Skeletal muscle tissue (tissue), 3 donors: ENCODE measurements at regions not wholly inside any gene's neighbourhood (a gene's known extent, or its start where the extent isn't known, plus 50 kb on each side); places are given as distances from the start of the nearest gene placed in this dataset.
A peak's percentile ranks its signal among the peaks of the same experiment; 100 is the strongest.

Experiments used
- H3K27ac ChIP-seq: one replicate; pipeline ENCODE4 v1.7.0; 2013; ENCODE audit warnings: mild to moderate bottlenecking, low read depth, low read length, inconsistent platforms
- H3K27me3 ChIP-seq, 3 donors: one replicate each; pipeline ENCODE4 v1.7.0; 2013; ENCODE audit warnings: low read length in 3 of 3; ENCODE audit not compliant: control insufficient read depth in 3 of 3, insufficient read depth in 3 of 3
- H3K36me3 ChIP-seq, 3 donors: one replicate each; pipeline ENCODE4 v1.7.0; 2013; ENCODE audit warnings: low read length in 3 of 3; ENCODE audit not compliant: control insufficient read depth in 3 of 3, insufficient read depth in 3 of 3
- H3K4me1 ChIP-seq, 3 donors: one replicate each; pipeline ENCODE4 v1.7.0; 2013; ENCODE audit warnings: low read length in 3 of 3, mild to moderate bottlenecking in 3 of 3; ENCODE audit not compliant: control insufficient read depth in 3 of 3, insufficient read depth in 3 of 3
- H3K4me3 ChIP-seq, 3 donors: one replicate each; pipeline ENCODE4 v1.7.0; 2013; ENCODE audit warnings: low read length in 3 of 3
- H3K9ac ChIP-seq, 3 donors: one replicate each; pipeline ENCODE4 v1.7.0; 2013; ENCODE audit warnings: low read length in 3 of 3, mild to moderate bottlenecking in 3 of 3, moderate library complexity in 2 of 3, low read depth in 1 of 3
- H3K9me3 ChIP-seq, 3 donors: one replicate each; pipeline ENCODE4 v1.7.0; 2013; ENCODE audit warnings: low read length in 3 of 3; ENCODE audit not compliant: control insufficient read depth in 3 of 3
- donor health status: Osteomylitis.

DNA sequence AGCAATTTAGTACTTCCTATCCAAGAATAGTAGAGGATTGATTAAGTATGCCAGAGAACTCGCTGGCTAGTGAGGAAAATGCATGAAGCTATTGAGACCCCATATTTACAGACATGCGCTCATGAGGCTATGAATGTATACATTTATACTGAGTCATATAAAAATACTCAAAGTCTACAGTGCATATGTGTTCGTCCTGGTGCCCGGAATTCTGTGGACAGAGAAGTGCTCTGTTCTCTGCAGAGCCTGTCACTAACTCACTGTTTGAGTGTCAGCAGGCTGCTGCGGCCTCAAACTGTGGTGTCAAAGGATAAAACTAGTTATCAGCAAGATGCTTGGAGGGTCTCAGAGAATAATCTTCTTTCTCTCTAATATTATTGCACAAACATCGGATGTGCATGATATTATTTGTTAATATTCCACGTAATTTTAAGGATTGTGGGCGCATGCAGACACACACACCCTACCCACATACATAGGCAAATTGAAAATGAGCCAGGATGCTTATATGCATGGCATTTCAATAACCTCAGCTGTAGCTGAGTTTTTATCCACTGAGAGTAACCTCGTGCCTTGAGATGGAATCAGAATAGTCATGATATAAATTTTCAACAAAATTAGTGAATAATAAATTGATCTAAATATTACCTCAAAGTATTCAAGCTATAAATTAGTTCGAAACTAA lies 50.0 kb upstream of the TSC22D2 start:
- H3K9ac ChIP-seq = no peak overlapping the region
- no peaks in the 10 kb centered on the region for H3K36me3 ChIP-seq
- no peaks in the 10 kb centered on the region for H3K27me3 ChIP-seq
- no peak overlapping the region for H3K27ac ChIP-seq
- H3K4me3 ChIP-seq = no peak overlapping the region
- no peaks in the 10 kb centered on the region for H3K4me1 ChIP-seq
- no peaks in the 10 kb centered on the region for H3K9me3 ChIP-seq

DNA sequence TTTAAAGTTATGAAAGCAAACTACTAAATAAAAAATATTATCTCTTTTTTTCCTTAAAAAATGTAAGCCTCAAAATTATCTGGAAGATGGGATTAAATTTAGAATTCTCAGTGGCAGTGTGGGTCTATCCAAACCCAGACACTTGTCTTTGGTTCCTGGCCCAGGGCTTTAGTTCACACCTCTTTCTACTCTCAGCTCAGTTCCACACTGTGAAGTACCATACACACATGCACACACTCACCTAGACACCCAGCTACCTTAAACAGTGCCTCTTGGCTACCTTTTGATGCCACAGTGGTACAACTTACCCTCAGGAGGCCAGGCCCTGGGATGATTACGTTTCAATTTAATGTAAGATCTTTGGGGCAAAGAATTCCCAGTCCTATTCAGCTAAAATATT lies 51.0 kb upstream of the TSC22D2 start:
- H3K27ac ChIP-seq = no peak overlapping the region
- no peak overlapping the region for H3K9ac ChIP-seq
- no peak overlapping the region for H3K4me3 ChIP-seq
- no peaks in the 10 kb centered on the region for H3K9me3 ChIP-seq
- H3K36me3 ChIP-seq = no peaks in the 10 kb centered on the region
- H3K4me1 ChIP-seq = no peaks in the 10 kb centered on the region
- H3K27me3 ChIP-seq = no peaks in the 10 kb centered on the region

DNA sequence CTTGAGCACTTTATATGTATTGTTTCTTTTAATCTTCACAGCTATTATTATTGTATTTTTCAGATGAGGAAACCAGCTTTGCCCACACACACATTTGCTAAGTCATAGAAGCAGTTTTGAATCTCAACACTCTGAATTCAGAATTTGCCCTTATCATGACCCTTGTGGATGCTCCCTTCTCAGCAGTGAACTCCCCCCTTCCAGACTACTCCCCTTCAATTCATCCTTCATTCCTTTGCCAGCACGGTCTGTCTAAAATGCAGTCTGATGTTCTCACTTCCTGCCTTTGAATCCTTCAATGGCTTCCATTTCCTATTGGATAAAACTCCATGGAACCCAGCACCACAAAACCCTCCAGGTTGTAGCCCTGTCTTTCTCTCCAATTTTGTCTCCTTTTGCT lies 52.5 kb upstream of the TSC22D2 start:
- H3K4me3 ChIP-seq = no peak overlapping the region
- H3K27ac ChIP-seq = no peak overlapping the region
- H3K9me3 ChIP-seq = no peaks in the 10 kb centered on the region

DNA sequence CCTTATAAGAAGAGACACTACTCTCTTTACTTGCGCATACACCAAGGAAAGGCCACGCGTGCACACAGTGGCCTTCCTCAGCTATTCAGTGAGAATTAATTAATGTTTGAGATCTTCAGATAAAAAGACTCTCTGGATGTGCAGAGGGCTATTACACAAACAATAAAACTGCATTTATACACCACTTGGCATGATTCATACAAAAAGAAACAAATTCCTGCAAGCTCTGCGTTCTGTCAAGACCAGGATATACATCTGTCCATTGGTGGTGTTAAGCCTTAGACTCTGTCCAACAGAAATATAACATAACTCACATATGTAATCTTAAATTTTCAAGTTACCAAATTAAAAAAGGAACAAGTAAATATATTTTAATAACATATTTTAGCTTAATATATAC lies 55.2 kb upstream of the TSC22D2 start:
- Histone ChIP-seq H3K9me3 (no peaks in the 10 kb centered on the region), H3K9ac (no peak overlapping the region), H3K4me1 (peaks cover 4 to 15% (median 14%) of the 10 kb centered on the region in 3 donors), H3K4me3 (no peak overlapping the region), H3K27ac (no peak overlapping the region), H3K27me3 (no peaks in the 10 kb centered on the region), H3K36me3 (no peaks in the 10 kb centered on the region)

More for the DNA sequence above, 52.5 kb upstream of the TSC22D2 start:
- no peaks in the 10 kb centered on the region for H3K4me1 ChIP-seq
- no peak overlapping the region for H3K9ac ChIP-seq
- no peaks in the 10 kb centered on the region for H3K36me3 ChIP-seq
- no peaks in the 10 kb centered on the region for H3K27me3 ChIP-seq

DNA sequence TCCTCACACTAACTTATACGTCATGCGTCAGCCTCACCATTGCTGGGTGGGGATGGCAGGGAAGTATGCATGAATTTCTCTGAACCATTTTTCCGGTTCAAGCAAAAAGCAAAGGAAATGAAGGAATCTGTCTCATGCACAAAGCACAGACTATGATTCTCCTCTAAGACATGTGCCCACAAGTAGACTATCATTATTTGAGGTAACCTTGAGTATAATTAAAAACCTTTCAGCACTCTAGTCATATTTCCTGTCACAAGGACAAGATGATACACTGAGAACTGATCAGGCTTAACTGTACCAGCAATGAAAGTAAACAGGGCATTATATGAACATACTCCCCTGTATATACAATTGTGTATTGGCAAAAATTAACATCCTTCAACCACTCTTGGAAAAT lies 56.7 kb upstream of the TSC22D2 start:
- H3K27me3 ChIP-seq = no peaks in the 10 kb centered on the region
- no peaks in the 10 kb centered on the region for H3K36me3 ChIP-seq
- H3K9ac ChIP-seq = no peak overlapping the region
- no peak overlapping the region for H3K27ac ChIP-seq
- H3K9me3 ChIP-seq = no peaks in the 10 kb centered on the region
- H3K4me3 ChIP-seq = no peak overlapping the region
- peaks cover 5 to 15% (median 14%) of the 10 kb centered on the region in 3 donors for H3K4me1 ChIP-seq

DNA sequence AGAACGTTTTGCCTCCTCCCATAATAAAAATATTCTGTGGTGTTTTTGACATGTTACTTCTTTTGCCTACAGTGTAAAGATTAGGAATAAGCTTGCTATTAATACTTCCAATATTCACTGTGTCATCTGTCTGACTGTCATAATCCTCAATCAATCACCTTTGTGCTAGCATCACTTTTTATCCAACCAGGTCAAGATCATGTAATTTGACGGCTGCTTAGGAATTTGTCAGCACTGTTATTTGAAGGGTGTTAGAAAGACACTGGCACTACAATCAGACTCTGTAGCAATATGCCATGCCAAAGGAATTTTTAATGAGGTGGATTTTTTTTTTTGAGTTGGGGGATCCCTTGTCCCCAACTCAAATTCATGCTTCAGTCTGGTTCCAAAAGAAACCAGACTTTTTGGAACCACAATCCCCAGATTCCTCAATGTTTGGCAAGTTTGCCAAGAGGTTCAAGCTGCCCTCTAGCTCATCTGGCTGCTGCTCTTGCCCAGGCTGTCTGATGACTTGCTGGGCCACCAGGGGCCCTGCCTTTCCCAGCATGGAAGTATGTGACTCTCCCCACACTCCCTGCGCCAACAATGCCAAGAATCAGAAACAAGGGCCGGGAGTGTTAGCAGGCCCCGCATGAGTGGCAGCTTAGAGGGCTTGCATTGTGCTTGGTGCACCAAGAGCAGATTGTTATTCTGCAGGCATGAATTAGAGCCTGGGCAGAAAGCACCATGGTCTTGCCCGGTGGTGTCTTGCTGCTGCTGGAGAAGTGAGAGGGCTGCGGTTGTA lies 58.6 kb upstream of the TSC22D2 start:
- Histone ChIP-seq H3K9ac (no peak overlapping the region), H3K36me3 (no peaks in the 10 kb centered on the region), H3K4me1 (peaks cover 5 to 15% (median 14%) of the 10 kb centered on the region in 3 donors), H3K9me3 (no peaks in the 10 kb centered on the region), H3K4me3 (no peak overlapping the region), H3K27me3 (no peaks in the 10 kb centered on the region), H3K27ac (peak overlapping the region; percentile 52)

DNA sequence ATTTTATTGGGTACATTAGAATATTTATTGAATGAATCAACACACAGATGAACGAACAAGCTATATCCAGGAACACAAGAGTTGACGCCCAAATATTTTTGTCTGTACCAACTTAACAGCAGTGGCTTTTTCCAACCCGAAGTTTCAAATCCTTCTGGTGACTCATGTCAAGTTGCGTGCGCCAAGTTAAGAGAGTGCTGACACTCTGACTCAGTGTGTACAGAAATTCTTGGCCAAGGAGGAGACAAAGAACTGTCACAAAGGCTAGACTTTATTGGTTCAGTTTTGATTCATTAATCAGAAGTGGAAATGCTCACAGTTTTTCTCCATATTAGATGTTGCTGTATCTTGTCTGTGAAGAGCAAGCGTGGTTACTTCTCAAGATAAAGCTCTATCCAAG lies 59.6 kb upstream of the TSC22D2 start:
- Histone ChIP-seq H3K9ac (peak overlapping the region in 1 of 3 donors; percentile 11), H3K36me3 (no peaks in the 10 kb centered on the region), H3K4me3 (no peak overlapping the region), H3K9me3 (no peaks in the 10 kb centered on the region), H3K27me3 (no peaks in the 10 kb centered on the region), H3K27ac (peak overlapping the region; percentile 52), H3K4me1 (peaks cover 5 to 15% (median 14%) of the 10 kb centered on the region in 3 donors)

DNA sequence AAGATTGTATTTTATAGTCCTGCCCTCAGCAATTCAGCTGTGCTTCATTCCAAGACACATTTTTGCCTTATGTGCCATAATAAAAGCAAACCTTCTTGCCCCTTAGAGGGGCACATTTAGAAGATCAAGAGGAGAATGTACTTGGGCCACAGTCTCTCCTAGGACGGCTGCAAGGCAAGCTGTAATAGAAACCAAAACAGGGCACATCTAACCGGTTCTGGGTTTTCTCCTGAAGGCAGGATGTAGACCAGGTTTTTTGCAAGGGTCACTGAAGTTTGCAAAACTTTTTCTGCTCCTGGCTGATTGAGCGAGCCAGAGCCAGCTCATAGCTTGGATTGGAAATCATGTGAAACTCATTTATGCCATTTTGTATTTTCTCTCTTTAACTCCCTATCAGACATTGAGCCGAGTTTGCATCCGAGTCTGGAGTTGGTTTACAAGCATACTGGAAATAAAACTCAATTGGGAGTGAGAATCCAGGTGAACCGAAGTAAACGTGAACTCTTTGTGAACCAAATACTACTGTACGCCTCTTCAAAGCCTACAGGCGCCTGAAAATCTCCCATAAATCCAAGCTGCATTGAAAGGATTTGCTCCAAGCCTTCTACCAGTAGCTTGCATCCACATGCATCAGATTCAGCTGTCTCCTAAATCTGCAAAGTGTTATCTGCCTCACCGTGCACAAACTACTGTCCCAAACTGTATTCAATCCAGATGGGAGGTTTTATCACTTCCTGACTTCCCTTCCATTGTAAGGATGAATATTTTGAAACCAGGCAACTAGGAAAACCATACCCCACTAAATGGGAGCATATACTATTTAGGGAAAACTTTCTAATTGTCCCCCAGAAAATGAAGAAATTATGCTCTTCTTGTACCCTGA lies 60.9 kb upstream of the TSC22D2 start:
- H3K4me3 ChIP-seq = no peak overlapping the region
- H3K9ac ChIP-seq = no peak overlapping the region
- H3K36me3 ChIP-seq = no peaks in the 10 kb centered on the region
- H3K4me1 ChIP-seq = peaks cover 5 to 15% (median 14%) of the 10 kb centered on the region in 3 donors
- H3K27me3 ChIP-seq = no peaks in the 10 kb centered on the region
- H3K9me3 ChIP-seq = no peaks in the 10 kb centered on the region
- no peak overlapping the region for H3K27ac ChIP-seq

DNA sequence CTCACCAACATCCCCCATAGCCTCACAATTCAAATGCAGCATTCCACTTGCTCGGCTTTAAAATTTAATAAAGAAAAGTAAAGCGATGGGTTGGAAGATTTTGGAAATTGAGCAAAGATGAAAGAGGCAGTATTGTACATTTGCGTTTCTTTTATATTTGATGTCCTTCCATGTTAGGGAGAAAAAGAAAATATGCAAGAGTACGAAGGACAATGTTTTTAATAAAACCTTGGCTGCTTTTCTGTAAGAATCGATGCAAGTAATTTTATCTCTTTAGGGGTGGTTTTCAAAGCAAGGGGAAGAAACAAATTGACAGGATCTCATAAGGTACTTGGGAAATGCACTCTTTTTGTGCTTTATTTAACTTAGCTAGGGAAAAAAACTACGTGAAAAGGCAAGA lies 61.8 kb upstream of the TSC22D2 start:
- Histone ChIP-seq H3K36me3 (no peaks in the 10 kb centered on the region), H3K9me3 (no peaks in the 10 kb centered on the region), H3K9ac (no peak overlapping the region), H3K27me3 (no peaks in the 10 kb centered on the region), H3K27ac (no peak overlapping the region), H3K4me3 (no peak overlapping the region), H3K4me1 (peaks cover 5 to 21% (median 14%) of the 10 kb centered on the region in 3 donors)
